ENCODE measurements at regions not wholly inside any gene's neighbourhood (a gene's known extent, or its start where the extent isn't known, plus 50 kb on each side); places are given as distances from the start of the nearest gene placed in this dataset.

DNA sequence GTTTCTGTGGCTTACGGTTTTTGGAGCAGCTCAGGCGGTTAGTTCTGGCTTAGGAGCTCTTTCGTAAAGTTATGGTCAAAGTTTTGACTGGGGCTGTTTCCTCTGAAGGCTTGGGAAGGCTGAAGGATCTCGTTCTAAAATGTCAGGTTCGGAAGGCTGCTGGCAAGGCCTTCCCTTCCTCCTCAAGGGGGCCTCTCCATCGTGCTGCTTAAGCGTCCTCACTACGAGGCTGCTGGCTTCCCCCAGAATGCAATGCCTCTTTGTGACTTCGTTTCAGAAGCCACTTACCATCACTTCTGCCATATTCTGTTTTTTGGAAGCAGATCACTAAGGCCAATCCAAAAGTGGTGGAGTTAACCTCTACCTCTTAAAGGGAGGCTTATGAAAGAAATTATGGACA is 1196.4 kb upstream of the TENM3 start:
- H3K79me2 ChIP-seq (ENCODE audit: control insufficient read depth, insufficient read depth, low read length): no peaks in the 10 kb centered on the region
- no peaks in the 10 kb centered on the region for H3K79me1 ChIP-seq (ENCODE audit: low read length)
- H4K5ac ChIP-seq (ENCODE audit: low read length): no peak overlapping the region
- DNase-seq: peak; percentile 45
- no CpG with 5 or more reads among the region's 9 CpGs for WGBS (ENCODE audit: extremely low coverage, insufficient coverage, low lambda C conversion rate)
- no peak overlapping the region for H3K9ac ChIP-seq (ENCODE audit: low read length)
- no peak overlapping the region for H3K23ac ChIP-seq (ENCODE audit: low read length)
- no peak overlapping the region for H4K8ac ChIP-seq (ENCODE audit: low read depth, low read length)
- no peak overlapping the region for H3K56ac ChIP-seq (ENCODE audit: low read length)
- no peak overlapping the region for H3K4me3 ChIP-seq (ENCODE audit: low read length)
- H3K4ac ChIP-seq (ENCODE audit: low read depth, low read length): no peak overlapping the region
- no peak overlapping the region for H3K27ac ChIP-seq (ENCODE audit: low read depth, low read length)
- H2AK5ac ChIP-seq (ENCODE audit: low read length): no peak overlapping the region
- no peak overlapping the region for H2BK120ac ChIP-seq (ENCODE audit: low read depth, low read length)
- H3K4me1 ChIP-seq (ENCODE audit: control insufficient read depth, low read depth, low read length): no peaks in the 10 kb centered on the region
- H2BK15ac ChIP-seq (replicated peaks; ENCODE audit: low read depth): no peak overlapping the region
- no peak overlapping the region for H3K4me2 ChIP-seq (ENCODE audit: low read length)
- no peaks in the 10 kb centered on the region for H3K27me3 ChIP-seq (ENCODE audit: insufficient read depth, low read length, poor library complexity)
- no peak overlapping the region for H3K18ac ChIP-seq (ENCODE audit: low read length)
- no peak overlapping the region for H2BK5ac ChIP-seq (ENCODE audit: low read length)
- no peaks in the 10 kb centered on the region for H3K36me3 ChIP-seq (ENCODE audit: control insufficient read depth, insufficient read depth, low read length)

DNA sequence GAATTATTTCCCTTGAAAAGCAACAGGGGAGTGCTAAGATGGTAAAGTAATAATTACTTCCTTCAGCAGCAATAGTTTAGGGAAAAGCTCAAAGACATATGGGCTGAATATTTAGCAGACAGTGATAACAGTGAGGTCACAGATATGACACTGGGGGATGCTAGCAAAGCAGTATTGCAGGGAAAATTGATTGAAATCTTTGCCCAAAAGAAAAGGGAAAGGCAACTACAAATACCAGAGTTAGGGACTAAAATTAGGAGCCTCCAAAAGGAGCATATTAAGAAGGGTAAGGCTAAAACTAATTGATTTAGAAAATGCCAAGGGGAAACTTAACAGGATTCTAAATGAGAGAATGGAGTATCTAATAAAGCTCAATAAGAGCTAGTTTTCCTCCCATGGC is 1191.3 kb upstream of the TENM3 start:
- H3K4me3 ChIP-seq (ENCODE audit: low read length): no peak overlapping the region
- H3K9ac ChIP-seq (ENCODE audit: low read length): no peak overlapping the region
- no peak overlapping the region for H3K27ac ChIP-seq (ENCODE audit: low read depth, low read length)
- H3K79me1 ChIP-seq (ENCODE audit: low read length): no peaks in the 10 kb centered on the region
- no peak overlapping the region for H2BK120ac ChIP-seq (ENCODE audit: low read depth, low read length)
- H2BK5ac ChIP-seq (ENCODE audit: low read length): no peak overlapping the region
- H3K4me2 ChIP-seq (ENCODE audit: low read length): no peak overlapping the region
- no peaks in the 10 kb centered on the region for H3K79me2 ChIP-seq (ENCODE audit: control insufficient read depth, insufficient read depth, low read length)
- no peak overlapping the region for H2BK15ac ChIP-seq (replicated peaks; ENCODE audit: low read depth)
- no peak overlapping the region for H3K23ac ChIP-seq (ENCODE audit: low read length)
- H4K5ac ChIP-seq (ENCODE audit: low read length): no peak overlapping the region
- H4K8ac ChIP-seq (ENCODE audit: low read depth, low read length): no peak overlapping the region
- H3K56ac ChIP-seq (ENCODE audit: low read length): no peak overlapping the region
- H3K27me3 ChIP-seq (ENCODE audit: insufficient read depth, low read length, poor library complexity): no peaks in the 10 kb centered on the region
- DNase-seq: no peak
- H3K36me3 ChIP-seq (ENCODE audit: control insufficient read depth, insufficient read depth, low read length): no peaks in the 10 kb centered on the region
- H3K4me1 ChIP-seq (ENCODE audit: control insufficient read depth, low read depth, low read length): no peaks in the 10 kb centered on the region
- no peak overlapping the region for H3K18ac ChIP-seq (ENCODE audit: low read length)
- H2AK5ac ChIP-seq (ENCODE audit: low read length): no peak overlapping the region
- no peak overlapping the region for H3K4ac ChIP-seq (ENCODE audit: low read depth, low read length)

DNA sequence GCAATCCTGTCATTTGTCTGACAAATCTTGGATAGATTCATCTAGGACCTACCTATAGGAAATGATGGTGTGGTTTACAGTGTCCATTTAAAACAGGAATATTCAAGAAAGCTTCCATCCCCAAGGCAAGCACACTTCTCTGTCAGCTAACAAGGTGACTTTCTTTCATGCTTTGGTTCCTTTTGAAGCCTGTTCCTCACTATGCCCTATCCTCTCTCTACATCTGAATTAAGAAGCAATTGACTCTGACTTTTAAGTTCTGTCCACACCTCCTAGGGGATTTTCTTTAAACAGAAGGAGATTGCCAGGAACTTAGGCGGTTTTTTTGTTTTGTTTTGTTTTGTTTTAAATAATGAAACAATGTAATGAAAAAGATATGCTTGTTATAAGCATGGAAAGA is 1181.4 kb upstream of the TENM3 start:
- DNase-seq: no peak
- Histone ChIP-seq H2BK15ac (replicated peaks; ENCODE audit: low read depth) (no peak overlapping the region), H2BK120ac (ENCODE audit: low read depth, low read length) (no peak overlapping the region), H3K18ac (ENCODE audit: low read length) (no peak overlapping the region), H3K27me3 (ENCODE audit: insufficient read depth, low read length, poor library complexity) (no peaks in the 10 kb centered on the region), H4K8ac (ENCODE audit: low read depth, low read length) (no peak overlapping the region), H4K5ac (ENCODE audit: low read length) (no peak overlapping the region), H2AK5ac (ENCODE audit: low read length) (no peak overlapping the region), H3K4me3 (ENCODE audit: low read length) (no peak overlapping the region), H3K79me1 (ENCODE audit: low read length) (no peaks in the 10 kb centered on the region), H3K23ac (ENCODE audit: low read length) (no peak overlapping the region), H3K36me3 (ENCODE audit: control insufficient read depth, insufficient read depth, low read length) (no peaks in the 10 kb centered on the region), H3K4me1 (ENCODE audit: control insufficient read depth, low read depth, low read length) (peaks cover 2% of the 10 kb centered on the region), H3K79me2 (ENCODE audit: control insufficient read depth, insufficient read depth, low read length) (no peaks in the 10 kb centered on the region), H3K56ac (ENCODE audit: low read length) (no peak overlapping the region), H3K4ac (ENCODE audit: low read depth, low read length) (no peak overlapping the region), H3K4me2 (ENCODE audit: low read length) (no peak overlapping the region), H2BK5ac (ENCODE audit: low read length) (no peak overlapping the region), H3K9ac (ENCODE audit: low read length) (no peak overlapping the region), H3K27ac (ENCODE audit: low read depth, low read length) (no peak overlapping the region)
- no CpG with 5 or more reads among the region's 1 CpG for WGBS (ENCODE audit: extremely low coverage, insufficient coverage, low lambda C conversion rate)

DNA sequence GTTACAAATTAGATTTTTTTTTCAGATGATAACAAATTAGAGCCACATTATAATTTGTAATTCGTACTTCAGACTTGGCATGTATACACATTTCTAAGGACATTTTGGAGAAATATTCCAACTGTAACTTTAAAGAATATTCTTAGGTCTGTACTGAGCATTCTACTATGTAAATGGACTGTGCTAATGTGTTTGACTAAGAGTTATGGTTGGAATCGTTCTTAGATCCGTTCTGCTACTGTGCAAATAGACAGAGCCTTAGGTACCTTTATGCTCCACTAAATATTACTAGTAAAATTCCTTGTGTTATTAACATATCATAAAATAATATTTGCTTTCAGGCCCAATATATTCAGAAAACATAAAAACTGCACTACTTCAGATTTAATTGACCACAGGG is 1180.0 kb upstream of the TENM3 start:
- no peak overlapping the region for H3K4me3 ChIP-seq (ENCODE audit: low read length)
- no CpG with 5 or more reads among the region's 3 CpGs for WGBS (ENCODE audit: extremely low coverage, insufficient coverage, low lambda C conversion rate)
- H3K79me2 ChIP-seq (ENCODE audit: control insufficient read depth, insufficient read depth, low read length): no peaks in the 10 kb centered on the region

DNA sequence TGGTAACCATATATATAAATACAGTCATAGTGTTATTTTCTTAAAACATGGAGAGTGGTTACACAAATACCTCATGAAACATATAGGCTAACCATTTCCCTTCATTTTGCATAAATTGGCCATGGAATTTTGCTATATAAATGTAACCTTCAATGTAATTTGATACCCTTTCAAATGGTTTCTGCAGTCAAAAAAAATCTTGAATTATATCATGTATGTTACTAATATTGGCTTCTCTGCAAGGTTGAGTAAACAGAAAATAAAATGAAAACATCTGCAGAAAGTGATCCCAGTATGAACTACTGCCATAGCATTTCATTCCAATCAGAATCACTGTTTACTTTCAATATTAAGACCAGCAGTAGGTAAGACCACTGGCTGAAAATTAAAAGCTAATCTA is 1165.9 kb upstream of the TENM3 start:
- H2BK15ac ChIP-seq (replicated peaks; ENCODE audit: low read depth): no peak overlapping the region
- no peak overlapping the region for H3K9ac ChIP-seq (ENCODE audit: low read length)
- no peak overlapping the region for H4K5ac ChIP-seq (ENCODE audit: low read length)
- H3K23ac ChIP-seq (ENCODE audit: low read length): no peak overlapping the region
- H3K79me1 ChIP-seq (ENCODE audit: low read length): no peaks in the 10 kb centered on the region
- no peak overlapping the region for H2BK120ac ChIP-seq (ENCODE audit: low read depth, low read length)
- no peaks in the 10 kb centered on the region for H3K79me2 ChIP-seq (ENCODE audit: control insufficient read depth, insufficient read depth, low read length)
- H2AK5ac ChIP-seq (ENCODE audit: low read length): no peak overlapping the region
- H3K36me3 ChIP-seq (ENCODE audit: control insufficient read depth, insufficient read depth, low read length): no peaks in the 10 kb centered on the region
- DNase-seq: no peak
- H3K27me3 ChIP-seq (ENCODE audit: insufficient read depth, low read length, poor library complexity): no peaks in the 10 kb centered on the region
- H3K18ac ChIP-seq (ENCODE audit: low read length): no peak overlapping the region
- no peak overlapping the region for H3K4me3 ChIP-seq (ENCODE audit: low read length)
- no peak overlapping the region for H2BK5ac ChIP-seq (ENCODE audit: low read length)
- no peak overlapping the region for H3K27ac ChIP-seq (ENCODE audit: low read depth, low read length)
- H3K4ac ChIP-seq (ENCODE audit: low read depth, low read length): no peak overlapping the region
- H3K4me1 ChIP-seq (ENCODE audit: control insufficient read depth, low read depth, low read length): no peaks in the 10 kb centered on the region
- no peak overlapping the region for H3K56ac ChIP-seq (ENCODE audit: low read length)
- no peak overlapping the region for H4K8ac ChIP-seq (ENCODE audit: low read depth, low read length)
- H3K4me2 ChIP-seq (ENCODE audit: low read length): no peak overlapping the region

More for the DNA sequence above, 1180.0 kb upstream of the TENM3 start:
- Histone ChIP-seq H3K36me3 (ENCODE audit: control insufficient read depth, insufficient read depth, low read length) (no peaks in the 10 kb centered on the region), H2BK5ac (ENCODE audit: low read length) (no peak overlapping the region), H3K79me1 (ENCODE audit: low read length) (no peaks in the 10 kb centered on the region), H3K18ac (ENCODE audit: low read length) (no peak overlapping the region), H4K8ac (ENCODE audit: low read depth, low read length) (no peak overlapping the region), H3K27ac (ENCODE audit: low read depth, low read length) (no peak overlapping the region), H3K56ac (ENCODE audit: low read length) (no peak overlapping the region), H3K4me1 (ENCODE audit: control insufficient read depth, low read depth, low read length) (peaks cover 2% of the 10 kb centered on the region), H3K27me3 (ENCODE audit: insufficient read depth, low read length, poor library complexity) (no peaks in the 10 kb centered on the region), H3K23ac (ENCODE audit: low read length) (no peak overlapping the region), H2AK5ac (ENCODE audit: low read length) (no peak overlapping the region), H3K9ac (ENCODE audit: low read length) (no peak overlapping the region), H2BK15ac (replicated peaks; ENCODE audit: low read depth) (no peak overlapping the region), H3K4ac (ENCODE audit: low read depth, low read length) (no peak overlapping the region), H2BK120ac (ENCODE audit: low read depth, low read length) (no peak overlapping the region), H4K5ac (ENCODE audit: low read length) (no peak overlapping the region), H3K4me2 (ENCODE audit: low read length) (no peak overlapping the region)
- DNase-seq: no peak

DNA sequence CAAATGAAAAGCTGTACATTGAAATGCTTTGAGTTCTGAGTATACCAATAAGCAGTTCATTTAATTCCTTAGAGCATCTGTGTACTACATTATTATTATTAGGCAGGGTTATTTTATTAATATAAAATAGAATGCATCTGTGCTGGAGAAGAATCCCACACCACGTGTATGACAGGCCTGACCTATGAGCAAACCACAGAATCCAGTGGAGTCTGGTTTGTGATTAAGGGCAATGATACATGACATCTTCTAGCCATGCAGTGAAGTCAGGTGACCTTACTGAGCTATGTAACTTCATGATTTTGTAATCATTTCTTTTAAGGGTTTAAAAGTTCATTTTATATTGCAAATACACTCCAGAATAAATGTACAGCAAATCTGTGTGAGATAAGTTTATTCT is 1165.0 kb upstream of the TENM3 start:
- no peaks in the 10 kb centered on the region for H3K79me2 ChIP-seq (ENCODE audit: control insufficient read depth, insufficient read depth, low read length)
- no peak overlapping the region for H3K4ac ChIP-seq (ENCODE audit: low read depth, low read length)
- DNase-seq: no peak
- no peak overlapping the region for H4K5ac ChIP-seq (ENCODE audit: low read length)
- no peak overlapping the region for H2BK5ac ChIP-seq (ENCODE audit: low read length)
- no peak overlapping the region for H3K4me2 ChIP-seq (ENCODE audit: low read length)
- no peak overlapping the region for H4K8ac ChIP-seq (ENCODE audit: low read depth, low read length)
- H3K56ac ChIP-seq (ENCODE audit: low read length): no peak overlapping the region
- no peak overlapping the region for H3K9ac ChIP-seq (ENCODE audit: low read length)
- H3K36me3 ChIP-seq (ENCODE audit: control insufficient read depth, insufficient read depth, low read length): no peaks in the 10 kb centered on the region
- H3K4me1 ChIP-seq (ENCODE audit: control insufficient read depth, low read depth, low read length): no peaks in the 10 kb centered on the region
- H3K23ac ChIP-seq (ENCODE audit: low read length): no peak overlapping the region
- no peak overlapping the region for H2AK5ac ChIP-seq (ENCODE audit: low read length)
- H2BK120ac ChIP-seq (ENCODE audit: low read depth, low read length): no peak overlapping the region
- no peak overlapping the region for H2BK15ac ChIP-seq (replicated peaks; ENCODE audit: low read depth)
- no peaks in the 10 kb centered on the region for H3K27me3 ChIP-seq (ENCODE audit: insufficient read depth, low read length, poor library complexity)
- no peaks in the 10 kb centered on the region for H3K79me1 ChIP-seq (ENCODE audit: low read length)
- H3K18ac ChIP-seq (ENCODE audit: low read length): no peak overlapping the region
- no CpG with 5 or more reads among the region's 1 CpG for WGBS (ENCODE audit: extremely low coverage, insufficient coverage, low lambda C conversion rate)
- no peak overlapping the region for H3K27ac ChIP-seq (ENCODE audit: low read depth, low read length)
- H3K4me3 ChIP-seq (ENCODE audit: low read length): no peak overlapping the region

All from mesendoderm (in vitro differentiated cells).